ENCODE measurements at regions not wholly inside any gene's neighbourhood (a gene's known extent, or its start where the extent isn't known, plus 50 kb on each side); places are given as distances from the start of the nearest gene placed in this dataset.

- TF ChIP-seq CHD7 (IDR thresholded peaks at IDR 0.05; ENCODE audit: insufficient replicate concordance, low read length) (no peak), ZNF274 (IDR thresholded peaks at IDR 0.05; ENCODE audit: borderline replicate concordance, extremely low read depth, low read length) (no peak)
These were observed 73.6 kb downstream of the CYLC2 start (continued) for GRCh38 chr9:103068753-103069152.
